Activated naive CD8-positive, alpha-beta T cell treated with anti-CD3 and anti-CD28 coated beads, Interleukin-2, amount 10 ng/mL, durations not matched to agents 7 days and 5 days (primary cell): ENCODE measurements at regions not wholly inside any gene's neighbourhood (a gene's known extent, or its start where the extent isn't known, plus 50 kb on each side); places are given as distances from the start of the nearest gene placed in this dataset.
"Not testable (repeated sequence)": the region's sequence is repeated elsewhere in the genome, so short reads cannot be mapped to it uniquely, and the experiment has no call there.

Source experiments
- ATAC-seq: fragments of 150-1000 bp; cut with Tn5 transposase; one replicate; pipeline ENCODE4 v1.10.0; 2021; ENCODE audit warnings: low read depth, moderate library complexity
- POLR2A ChIA-PET: fragments of 350-600 bp; sonication (Branson Sonifier 250); formaldehyde crosslinking; loops from one replicate; lab custom pipeline; 2021; ENCODE audit warnings: antibody characterized with exemption; lab: Charles Lee
- DNase-seq: peaks from one replicate; pipeline ENCODE4 v3.0.0; 2021
- H3K27ac Mint-ChIP-seq: one replicate; pipeline ENCODE4 v1.8.0; 2022; ENCODE audit warnings: mild to moderate bottlenecking, mixed read lengths
- H3K27me3 Mint-ChIP-seq: one replicate; pipeline ENCODE4 v1.8.0; 2022; ENCODE audit warnings: mild to moderate bottlenecking, moderate library complexity, mixed read lengths
- H3K36me3 Mint-ChIP-seq: one replicate; pipeline ENCODE4 v1.8.0; 2021; ENCODE audit warnings: mild to moderate bottlenecking, mixed read lengths
- H3K4me1 Mint-ChIP-seq: one replicate; pipeline ENCODE4 v1.8.0; 2021; ENCODE audit warnings: mixed read lengths
- H3K4me3 Mint-ChIP-seq: one replicate; pipeline ENCODE4 v1.8.0; 2022; ENCODE audit warnings: mild to moderate bottlenecking, moderate library complexity, mixed read lengths
- H3K9me3 Mint-ChIP-seq: one replicate; pipeline ENCODE4 v1.8.0; 2021; ENCODE audit warnings: mixed read lengths

GRCh38 chr13:54241719-54242118 is 1213.1 kb downstream of the OLFM4 start:
- no peaks in the 10 kb centered on the region for H3K4me1 Mint-ChIP-seq
- ATAC-seq: no peak
- no peak for DNase-seq
- POLR2A ChIA-PET: no interaction called here
- no peak overlapping the region for H3K27ac Mint-ChIP-seq
- no peaks in the 10 kb centered on the region for H3K36me3 Mint-ChIP-seq
- peaks cover 8% of the 10 kb centered on the region for H3K9me3 Mint-ChIP-seq
- no peaks in the 10 kb centered on the region for H3K27me3 Mint-ChIP-seq
- no peak overlapping the region for H3K4me3 Mint-ChIP-seq

- Mint-ChIP-seq H3K27ac (no peak overlapping the region), H3K36me3 (no peaks in the 10 kb centered on the region), H3K9me3 (peaks cover 5% of the 10 kb centered on the region), H3K27me3 (no peaks in the 10 kb centered on the region), H3K4me3 (no peak overlapping the region), H3K4me1 (no peaks in the 10 kb centered on the region)
- POLR2A ChIA-PET: no interaction called here
- ATAC-seq (no peak), DNase-seq (no peak)
Observed at GRCh38 chr13:54248306-54248705, 1219.7 kb downstream of the OLFM4 start.

GRCh38 chr13:54261856-54262255 is 1233.2 kb downstream of the OLFM4 start:
- POLR2A ChIA-PET: no interaction called here
- Mint-ChIP-seq H3K9me3 (peaks cover 6% of the 10 kb centered on the region), H3K36me3 (no peaks in the 10 kb centered on the region), H3K4me3 (no peak overlapping the region), H3K27me3 (no peaks in the 10 kb centered on the region), H3K27ac (no peak overlapping the region), H3K4me1 (no peaks in the 10 kb centered on the region)
- ATAC-seq (no peak), DNase-seq (no peak)

GRCh38 chr13:54263868-54264267 is 1235.3 kb downstream of the OLFM4 start:
- no peaks in the 10 kb centered on the region for H3K27me3 Mint-ChIP-seq

GRCh38 chr13:54267253-54267668 is 1238.6 kb downstream of the OLFM4 start:
- H3K27ac Mint-ChIP-seq, POLR2A ChIA-PET, DNase-seq, H3K36me3 Mint-ChIP-seq, H3K27me3 Mint-ChIP-seq, ATAC-seq, H3K4me1 Mint-ChIP-seq, H3K4me3 Mint-ChIP-seq: not testable (repeated sequence)
- H3K9me3 Mint-ChIP-seq: peaks cover 11% of the 10 kb centered on the region

More at GRCh38 chr13:54263868-54264267, 1235.3 kb downstream of the OLFM4 start:
- Mint-ChIP-seq H3K4me3 (no peak overlapping the region), H3K27ac (no peak overlapping the region), H3K9me3 (peaks cover 9% of the 10 kb centered on the region), H3K4me1 (no peaks in the 10 kb centered on the region), H3K36me3 (no peaks in the 10 kb centered on the region)
- POLR2A ChIA-PET: no interaction called here
- DNase-seq (no peak), ATAC-seq (no peak)

- H3K9me3 Mint-ChIP-seq: peaks cover 11% of the 10 kb centered on the region
- H3K4me3 Mint-ChIP-seq, POLR2A ChIA-PET, H3K27ac Mint-ChIP-seq, ATAC-seq, DNase-seq, H3K27me3 Mint-ChIP-seq, H3K4me1 Mint-ChIP-seq, H3K36me3 Mint-ChIP-seq: not testable (repeated sequence)
Observed at GRCh38 chr13:54268013-54268695, 1239.5 kb downstream of the OLFM4 start.

GRCh38 chr13:54287062-54287764 is 1258.6 kb downstream of the OLFM4 start:
- Mint-ChIP-seq H3K4me1 (no peaks in the 10 kb centered on the region), H3K36me3 (no peaks in the 10 kb centered on the region), H3K27me3 (no peaks in the 10 kb centered on the region), H3K27ac (no peak overlapping the region), H3K4me3 (no peak overlapping the region), H3K9me3 (peaks cover 14% of the 10 kb centered on the region)
- POLR2A ChIA-PET: no interaction called here
- no peak for ATAC-seq
- no peak for DNase-seq

- Mint-ChIP-seq H3K9me3 (peaks cover 4% of the 10 kb centered on the region), H3K4me1 (no peaks in the 10 kb centered on the region), H3K27me3 (no peaks in the 10 kb centered on the region), H3K4me3 (no peak overlapping the region), H3K36me3 (no peaks in the 10 kb centered on the region), H3K27ac (no peak overlapping the region)
- no peak for ATAC-seq
- POLR2A ChIA-PET: no interaction called here
- no peak for DNase-seq
Observed at GRCh38 chr13:54301085-54301484, 1272.5 kb downstream of the OLFM4 start.

- no peak for ATAC-seq
- H3K4me1 Mint-ChIP-seq: no peaks in the 10 kb centered on the region
- no peak for DNase-seq
- no peak overlapping the region for H3K27ac Mint-ChIP-seq
- no peak overlapping the region for H3K4me3 Mint-ChIP-seq
- H3K9me3 Mint-ChIP-seq: peaks cover 4% of the 10 kb centered on the region
- POLR2A ChIA-PET: no interaction called here
- H3K27me3 Mint-ChIP-seq: no peaks in the 10 kb centered on the region
- H3K36me3 Mint-ChIP-seq: no peaks in the 10 kb centered on the region
Observed at GRCh38 chr13:54305377-54305776, 1276.8 kb downstream of the OLFM4 start.

- POLR2A ChIA-PET: no interaction called here
- Mint-ChIP-seq H3K9me3 (peaks cover 4% of the 10 kb centered on the region), H3K27me3 (no peaks in the 10 kb centered on the region), H3K4me1 (no peaks in the 10 kb centered on the region), H3K27ac (no peak overlapping the region), H3K4me3 (no peak overlapping the region), H3K36me3 (no peaks in the 10 kb centered on the region)
- DNase-seq (no peak), ATAC-seq (no peak)
Observed at GRCh38 chr13:54312885-54313284, 1284.3 kb downstream of the OLFM4 start.

- Mint-ChIP-seq H3K9me3 (peaks cover 8% of the 10 kb centered on the region), H3K4me1 (no peaks in the 10 kb centered on the region), H3K27me3 (no peaks in the 10 kb centered on the region), H3K36me3 (no peaks in the 10 kb centered on the region), H3K27ac (no peak overlapping the region), H3K4me3 (no peak overlapping the region)
- ATAC-seq (no peak), DNase-seq (no peak)
- POLR2A ChIA-PET: no interaction called here
Observed at GRCh38 chr13:54317722-54318121, 1289.1 kb downstream of the OLFM4 start.

- POLR2A ChIA-PET: no interaction called here
- Mint-ChIP-seq H3K4me3 (no peak overlapping the region), H3K36me3 (no peaks in the 10 kb centered on the region), H3K4me1 (no peaks in the 10 kb centered on the region), H3K27ac (no peak overlapping the region), H3K27me3 (no peaks in the 10 kb centered on the region), H3K9me3 (peaks cover 5% of the 10 kb centered on the region)
- DNase-seq (no peak), ATAC-seq (no peak)
Observed at GRCh38 chr13:54337540-54337939, 1308.9 kb downstream of the OLFM4 start.

- Mint-ChIP-seq H3K9me3 (peaks cover 4% of the 10 kb centered on the region), H3K36me3 (no peaks in the 10 kb centered on the region), H3K4me3 (no peak overlapping the region), H3K27me3 (no peaks in the 10 kb centered on the region), H3K4me1 (no peaks in the 10 kb centered on the region), H3K27ac (no peak overlapping the region)
- DNase-seq: no peak
- POLR2A ChIA-PET: no interaction called here
- no peak for ATAC-seq
Observed at GRCh38 chr13:54347531-54347930, 1318.9 kb downstream of the OLFM4 start.

GRCh38 chr13:54356209-54356608 is 1327.6 kb downstream of the OLFM4 start:
- Mint-ChIP-seq H3K4me3 (no peak overlapping the region), H3K27ac (no peak overlapping the region), H3K4me1 (no peaks in the 10 kb centered on the region), H3K36me3 (no peaks in the 10 kb centered on the region), H3K27me3 (no peaks in the 10 kb centered on the region), H3K9me3 (no peaks in the 10 kb centered on the region)
- DNase-seq: no peak
- POLR2A ChIA-PET: no interaction called here
- ATAC-seq: no peak
